ENCODE measurements at regions not wholly inside any gene's neighbourhood (a gene's known extent, or its start where the extent isn't known, plus 50 kb on each side); places are given as distances from the start of the nearest gene placed in this dataset.

DNA sequence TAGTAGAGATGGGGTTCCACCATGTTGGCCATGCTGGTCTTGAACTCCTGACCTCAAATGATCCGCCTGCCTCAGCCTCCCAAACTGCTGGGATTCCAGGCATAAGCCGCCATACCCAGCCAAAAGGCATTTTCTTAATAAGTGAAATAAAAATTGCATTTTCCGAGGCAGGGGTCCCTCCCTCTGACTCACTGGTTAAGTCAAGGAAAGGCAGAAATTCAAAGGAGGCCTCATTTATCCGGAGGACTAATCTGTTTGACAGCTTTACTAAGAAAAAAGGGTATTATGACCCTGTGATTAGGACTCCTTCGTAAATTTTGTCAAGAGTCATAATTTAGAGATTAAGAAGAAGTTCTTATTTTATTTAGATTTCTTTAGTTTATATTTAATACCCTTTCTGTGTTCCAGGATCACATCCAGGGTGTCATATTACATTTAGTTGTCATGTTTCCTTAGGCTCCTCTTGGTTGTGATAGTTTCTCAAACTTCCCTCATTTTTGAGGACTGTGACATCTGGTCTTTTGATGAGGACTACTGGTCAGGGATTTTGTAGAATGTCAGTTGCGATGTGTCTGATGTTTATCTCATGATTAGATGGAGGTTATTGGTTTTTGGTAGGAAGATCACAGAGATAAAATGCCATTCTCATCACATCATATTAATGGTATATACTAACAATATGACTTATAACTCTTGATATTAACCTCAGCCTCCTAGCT is 753.7 kb upstream of the AMOT start:
- TF ChIP-seq, protein P1, sequence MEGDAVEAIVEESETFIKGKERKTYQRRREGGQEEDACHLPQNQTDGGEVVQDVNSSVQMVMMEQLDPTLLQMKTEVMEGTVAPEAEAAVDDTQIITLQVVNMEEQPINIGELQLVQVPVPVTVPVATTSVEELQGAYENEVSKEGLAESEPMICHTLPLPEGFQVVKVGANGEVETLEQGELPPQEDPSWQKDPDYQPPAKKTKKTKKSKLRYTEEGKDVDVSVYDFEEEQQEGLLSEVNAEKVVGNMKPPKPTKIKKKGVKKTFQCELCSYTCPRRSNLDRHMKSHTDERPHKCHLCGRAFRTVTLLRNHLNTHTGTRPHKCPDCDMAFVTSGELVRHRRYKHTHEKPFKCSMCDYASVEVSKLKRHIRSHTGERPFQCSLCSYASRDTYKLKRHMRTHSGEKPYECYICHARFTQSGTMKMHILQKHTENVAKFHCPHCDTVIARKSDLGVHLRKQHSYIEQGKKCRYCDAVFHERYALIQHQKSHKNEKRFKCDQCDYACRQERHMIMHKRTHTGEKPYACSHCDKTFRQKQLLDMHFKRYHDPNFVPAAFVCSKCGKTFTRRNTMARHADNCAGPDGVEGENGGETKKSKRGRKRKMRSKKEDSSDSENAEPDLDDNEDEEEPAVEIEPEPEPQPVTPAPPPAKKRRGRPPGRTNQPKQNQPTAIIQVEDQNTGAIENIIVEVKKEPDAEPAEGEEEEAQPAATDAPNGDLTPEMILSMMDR (IDR thresholded peaks at IDR 0.05; ENCODE audit: poor library complexity, severe bottlenecking): no peak
- TF ChIP-seq EP300 (conservative IDR thresholded peaks at IDR 0.05; ENCODE audit: poor library complexity, severe bottlenecking) (no peak), EZH2 (IDR thresholded peaks at IDR 0.05; ENCODE audit: borderline replicate concordance, insufficient read depth, low read length, poor library complexity, severe bottlenecking) (no peak), POLR2AphosphoS5 (IDR thresholded peaks at IDR 0.05) (no peak)
